Gastroesophageal sphincter (tissue), 4 donors: ENCODE measurements at regions not wholly inside any gene's neighbourhood (a gene's known extent, or its start where the extent isn't known, plus 50 kb on each side); places are given as distances from the start of the nearest gene placed in this dataset.
"Not testable (repeated sequence)": the region's sequence is repeated elsewhere in the genome, so short reads cannot be mapped to it uniquely, and the experiment has no call there.

Experiments used
- ATAC-seq: fragments of 150-250 bp; one replicate; pipeline ENCODE4 v1.9.1; 2016; ENCODE audit warnings: mild to moderate bottlenecking, moderate library complexity
- H3K27ac ChIP-seq, 4 donors: fragments of 200-600 bp; sonication (generic) in 3 of 4; 1 replicate in 3 of 4; 2 replicates in 1 of 4; pipeline ENCODE4 v1.5.1; 2016 to 2019
- H3K27me3 ChIP-seq: fragments of 200-600 bp; sonication (generic); one replicate; pipeline ENCODE4 v1.5.1; 2019
- H3K36me3 ChIP-seq, 2 donors: fragments of 200-600 bp; sonication (generic); one replicate each; pipeline ENCODE4 v1.5.1; 2019; ENCODE audit warnings: control low read depth in 1 of 2
- H3K4me1 ChIP-seq, 3 donors: fragments of 200-600 bp; sonication (generic); 1 replicate in 2 of 3; 2 replicates in 1 of 3; pipeline ENCODE4 v1.5.1; 2016 to 2019; ENCODE audit warnings: control low read depth in 2 of 3
- H3K4me3 ChIP-seq, 2 donors: fragments of 200-600 bp; sonication (generic); one replicate each; pipeline ENCODE4 v1.5.1; 2019; ENCODE audit warnings: mild to moderate bottlenecking in 1 of 2, moderate library complexity in 1 of 2
- H3K9me3 ChIP-seq, 3 donors: fragments of 200-600 bp; sonication (generic); one replicate each; pipeline ENCODE4 v1.5.1; 2017 to 2019; ENCODE audit warnings: control low read depth in 2 of 3
- CTCF ChIP-seq, 4 experiments: fragments of 200-600 bp in 2 of 4; fragments of 450-650 bp in 2 of 4; sonication (generic) in 1 of 4; IDR thresholded peaks; one replicate each; pipeline ENCODE4 v1.5.1; 2017 to 2019; ENCODE audit warnings: antibody characterized with exemption in 4 of 4, mild to moderate bottlenecking in 2 of 4, moderate library complexity in 2 of 4
- EP300 ChIP-seq: sonication (generic); formaldehyde crosslinking; IDR thresholded peaks from one replicate; pipeline ENCODE4 v1.6.1; 2017; ENCODE audit warnings: antibody characterized with exemption, mild to moderate bottlenecking
- POLR2A ChIP-seq, 2 donors: fragments of 450-650 bp; IDR thresholded peaks; one replicate each; pipeline ENCODE4 v1.6.1; 2017; ENCODE audit warnings: antibody characterized with exemption in 2 of 2, mild to moderate bottlenecking in 2 of 2, moderate library complexity in 1 of 2
- POLR2AphosphoS5 ChIP-seq: sonication (generic); formaldehyde crosslinking; IDR thresholded peaks from one replicate; pipeline ENCODE4 v1.6.1; 2017; ENCODE audit warnings: antibody characterized with exemption
- WGBS, 2 donors: methylation state at CpG; one replicate each; pipeline ENCODE4 v1.1.5; 2018; ENCODE audit warnings: low coverage in 1 of 2; 5-methylcytosine and 5-hydroxymethylcytosine counted together

GRCh38 chr2:123606631-123607030, 418.5 kb upstream of the CNTNAP5 start:
- TF ChIP-seq CTCF (IDR thresholded peaks at IDR 0.05) (no peak), EP300 (no peak), POLR2A (IDR thresholded peaks at IDR 0.05) (no peak)
- WGBS, 2 donors: 50 to 70% methylated on average over 2 of the region's 2 CpGs

GRCh38 chr2:123609077-123609476, 416.0 kb upstream of the CNTNAP5 start:
- no peak overlapping the region for H3K27ac ChIP-seq
- no peak for TF ChIP-seq POLR2AphosphoS5
- TF ChIP-seq CTCF (IDR thresholded peaks at IDR 0.05): no peak
- TF ChIP-seq EP300: no peak
- no peak for TF ChIP-seq POLR2A (IDR thresholded peaks at IDR 0.05)
- WGBS, 2 donors: 11 to 20% methylated on average over 1 of the region's 1 CpG
- H3K4me1 ChIP-seq: no peaks in the 10 kb centered on the region
- H3K27me3 ChIP-seq: no peaks in the 10 kb centered on the region
- no peaks in the 10 kb centered on the region for H3K36me3 ChIP-seq
- no peak overlapping the region for H3K4me3 ChIP-seq
- ATAC-seq: no peak
- H3K9me3 ChIP-seq: peaks cover 0 to 17% (median 0%) of the 10 kb centered on the region in 3 donors

More at GRCh38 chr2:123606631-123607030, 418.5 kb upstream of the CNTNAP5 start:
- Histone ChIP-seq H3K36me3 (no peaks in the 10 kb centered on the region), H3K4me1 (no peaks in the 10 kb centered on the region), H3K27ac (no peak overlapping the region), H3K27me3 (no peaks in the 10 kb centered on the region), H3K4me3 (no peak overlapping the region), H3K9me3 (no peaks in the 10 kb centered on the region)
- no peak for ATAC-seq

GRCh38 chr2:123614596-123614995, 410.5 kb upstream of the CNTNAP5 start:
- Histone ChIP-seq H3K27ac (no peak overlapping the region), H3K4me3 (no peak overlapping the region), H3K27me3 (no peaks in the 10 kb centered on the region), H3K36me3 (no peaks in the 10 kb centered on the region), H3K9me3 (peaks cover 0 to 17% (median 0%) of the 10 kb centered on the region in 3 donors), H3K4me1 (no peaks in the 10 kb centered on the region)
- TF ChIP-seq CTCF (IDR thresholded peaks at IDR 0.05) (no peak), EP300 (no peak), POLR2AphosphoS5 (no peak), POLR2A (IDR thresholded peaks at IDR 0.05) (no peak)
- ATAC-seq: no peak

DNA sequence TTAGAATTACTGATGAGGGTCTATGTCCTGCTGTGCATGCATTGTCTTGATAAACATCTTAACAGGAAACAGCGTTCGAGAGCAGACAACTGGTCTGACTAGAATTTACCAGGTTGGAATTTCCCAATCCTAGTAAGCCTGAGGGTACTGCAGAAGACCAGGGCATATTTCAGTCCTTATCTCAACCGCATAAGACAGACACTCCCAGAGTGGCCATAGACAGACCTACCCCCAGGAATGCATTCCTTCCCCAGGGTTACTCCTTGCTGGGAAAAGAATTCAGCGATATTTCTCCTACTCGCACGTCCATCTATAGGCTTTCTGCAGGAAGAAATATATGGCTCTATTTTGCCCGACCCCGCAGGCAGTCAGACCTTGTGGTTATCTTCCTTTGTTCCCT, 406.4 kb upstream of the CNTNAP5 start:
- not testable (repeated sequence) for H3K4me1 ChIP-seq, H3K9me3 ChIP-seq, H3K4me3 ChIP-seq, H3K27me3 ChIP-seq, H3K36me3 ChIP-seq, H3K27ac ChIP-seq, ATAC-seq
- WGBS, 2 donors: 77 to 85% methylated on average over 8 of the region's 8 CpGs

- Histone ChIP-seq H3K4me3 (no peak overlapping the region), H3K27ac (no peak overlapping the region), H3K4me1 (no peaks in the 10 kb centered on the region), H3K36me3 (no peaks in the 10 kb centered on the region), H3K9me3 (no peaks in the 10 kb centered on the region), H3K27me3 (no peaks in the 10 kb centered on the region)
- no peak for ATAC-seq
- 96 to 100% methylated on average over 3 of the region's 3 CpGs for WGBS, 2 donors
- TF ChIP-seq POLR2A (IDR thresholded peaks at IDR 0.05) (no peak), POLR2AphosphoS5 (no peak), EP300 (no peak), CTCF (IDR thresholded peaks at IDR 0.05) (no peak)
Measured at GRCh38 chr2:123624816-123625215, 400.3 kb upstream of the CNTNAP5 start.

DNA sequence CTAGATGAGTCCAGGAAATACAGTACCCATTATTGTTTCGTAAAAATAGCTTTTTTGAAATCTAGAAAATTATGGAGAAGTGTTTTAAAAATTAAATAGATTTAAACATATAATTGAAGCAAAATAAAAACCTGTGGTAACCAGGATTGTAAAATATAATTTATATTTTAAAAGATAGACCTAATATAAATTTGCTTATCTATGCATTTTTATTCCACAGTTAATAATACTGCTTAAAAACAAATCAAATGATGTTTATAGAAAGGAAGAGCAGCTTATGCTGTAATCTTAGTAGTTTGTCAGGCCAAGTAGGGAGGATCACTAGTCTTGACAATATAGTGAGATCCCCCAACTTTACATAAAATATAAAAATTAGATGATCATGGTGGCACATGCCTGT, 388.9 kb upstream of the CNTNAP5 start:
- H3K27ac ChIP-seq: no peak overlapping the region
- 93 to 96% methylated on average over 1 of the region's 1 CpG for WGBS, 2 donors
- no peak for ATAC-seq
- H3K9me3 ChIP-seq: no peaks in the 10 kb centered on the region
- no peaks in the 10 kb centered on the region for H3K27me3 ChIP-seq
- no peak overlapping the region for H3K4me3 ChIP-seq
- H3K4me1 ChIP-seq: no peaks in the 10 kb centered on the region
- H3K36me3 ChIP-seq: no peaks in the 10 kb centered on the region
- TF ChIP-seq EP300: no peak
- TF ChIP-seq CTCF (IDR thresholded peaks at IDR 0.05): no peak
- no peak for TF ChIP-seq POLR2A (IDR thresholded peaks at IDR 0.05)
- TF ChIP-seq POLR2AphosphoS5: no peak
